OCI-LY1 (cell line): ENCODE measurements at regions not wholly inside any gene's neighbourhood (a gene's known extent, or its start where the extent isn't known, plus 50 kb on each side); places are given as distances from the start of the nearest gene placed in this dataset.

Experiments
- CTCF ChIP-seq: fragments of 200-600 bp; sonication (generic), shearing (Covaris generic); IDR thresholded peaks from 2 replicates; pipeline ENCODE4 v1.5.1; 2017; ENCODE audit warnings: mild to moderate bottlenecking, antibody characterized with exemption, low read length, moderate library complexity, mixed read lengths
- EZH2 ChIP-seq: fragments of 200-600 bp; sonication (generic), shearing (Covaris generic); IDR thresholded peaks from 2 replicates; pipeline ENCODE4 v1.8.0; 2017; ENCODE audit warnings: borderline replicate concordance, mixed run types, mild to moderate bottlenecking, antibody characterized with exemption, low read length, moderate library complexity, mixed read lengths

DNA sequence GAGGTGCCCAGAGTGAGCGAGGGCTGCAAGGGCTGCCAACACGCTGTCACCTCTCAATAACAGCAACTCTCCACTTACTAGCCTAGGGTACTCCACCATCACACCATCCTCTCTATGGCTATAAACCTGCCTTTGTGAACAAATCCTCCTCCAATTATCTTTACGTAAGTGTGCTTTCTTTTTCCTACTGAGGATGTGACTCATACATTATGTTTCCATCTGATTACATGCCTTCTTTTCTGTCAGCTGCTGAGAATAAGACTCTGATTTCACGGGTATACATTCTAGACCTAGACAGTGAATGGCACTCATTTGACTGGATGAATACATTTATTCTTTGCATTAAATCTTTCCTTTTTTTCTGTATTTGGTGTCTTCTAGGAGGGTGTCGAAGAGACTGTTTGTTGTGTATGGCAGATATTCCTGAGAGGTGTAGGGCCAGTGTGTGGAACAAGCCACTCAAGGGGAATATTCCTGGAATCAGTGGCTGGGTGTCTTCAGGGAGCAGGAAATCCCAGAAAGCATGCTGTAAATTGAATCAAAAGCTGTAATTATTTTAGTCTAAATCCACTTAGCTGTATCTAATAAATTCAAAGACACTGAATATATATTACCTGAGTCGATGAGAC, 327.3 kb upstream of the TMTC1 start:
- TF ChIP-seq CTCF (no peak), EZH2 (no peak)
